ENCODE measurements at regions not wholly inside any gene's neighbourhood (a gene's known extent, or its start where the extent isn't known, plus 50 kb on each side); places are given as distances from the start of the nearest gene placed in this dataset.
A peak's percentile ranks its signal among the peaks of the same experiment; 100 is the strongest.

- H3K27me3 ChIP-seq (ENCODE audit: insufficient read depth, low read depth, low read length) = no peaks in the 10 kb centered on the region
- TF ChIP-seq, protein P1, sequence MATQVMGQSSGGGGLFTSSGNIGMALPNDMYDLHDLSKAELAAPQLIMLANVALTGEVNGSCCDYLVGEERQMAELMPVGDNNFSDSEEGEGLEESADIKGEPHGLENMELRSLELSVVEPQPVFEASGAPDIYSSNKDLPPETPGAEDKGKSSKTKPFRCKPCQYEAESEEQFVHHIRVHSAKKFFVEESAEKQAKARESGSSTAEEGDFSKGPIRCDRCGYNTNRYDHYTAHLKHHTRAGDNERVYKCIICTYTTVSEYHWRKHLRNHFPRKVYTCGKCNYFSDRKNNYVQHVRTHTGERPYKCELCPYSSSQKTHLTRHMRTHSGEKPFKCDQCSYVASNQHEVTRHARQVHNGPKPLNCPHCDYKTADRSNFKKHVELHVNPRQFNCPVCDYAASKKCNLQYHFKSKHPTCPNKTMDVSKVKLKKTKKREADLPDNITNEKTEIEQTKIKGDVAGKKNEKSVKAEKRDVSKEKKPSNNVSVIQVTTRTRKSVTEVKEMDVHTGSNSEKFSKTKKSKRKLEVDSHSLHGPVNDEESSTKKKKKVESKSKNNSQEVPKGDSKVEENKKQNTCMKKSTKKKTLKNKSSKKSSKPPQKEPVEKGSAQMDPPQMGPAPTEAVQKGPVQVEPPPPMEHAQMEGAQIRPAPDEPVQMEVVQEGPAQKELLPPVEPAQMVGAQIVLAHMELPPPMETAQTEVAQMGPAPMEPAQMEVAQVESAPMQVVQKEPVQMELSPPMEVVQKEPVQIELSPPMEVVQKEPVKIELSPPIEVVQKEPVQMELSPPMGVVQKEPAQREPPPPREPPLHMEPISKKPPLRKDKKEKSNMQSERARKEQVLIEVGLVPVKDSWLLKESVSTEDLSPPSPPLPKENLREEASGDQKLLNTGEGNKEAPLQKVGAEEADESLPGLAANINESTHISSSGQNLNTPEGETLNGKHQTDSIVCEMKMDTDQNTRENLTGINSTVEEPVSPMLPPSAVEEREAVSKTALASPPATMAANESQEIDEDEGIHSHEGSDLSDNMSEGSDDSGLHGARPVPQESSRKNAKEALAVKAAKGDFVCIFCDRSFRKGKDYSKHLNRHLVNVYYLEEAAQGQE (IDR thresholded peaks at IDR 0.05; ENCODE audit: borderline replicate concordance) = no peak
- TF ChIP-seq CTCF (IDR thresholded peaks at IDR 0.05; ENCODE audit: poor library complexity, severe bottlenecking) = no peak
- TF ChIP-seq TAF1 (IDR thresholded peaks at IDR 0.05; ENCODE audit: low read depth) = no peak
- no peak for TF ChIP-seq EP300 (conservative IDR thresholded peaks at IDR 0.05; ENCODE audit: poor library complexity, severe bottlenecking)
- peak; percentile 12 for TF ChIP-seq POLR2AphosphoS5 (IDR thresholded peaks at IDR 0.05)
- H4K20me1 ChIP-seq (ENCODE audit: insufficient read depth) = no peaks in the 10 kb centered on the region
- H3K79me2 ChIP-seq (replicated peaks; ENCODE audit: insufficient read depth, low read length) = no peaks in the 10 kb centered on the region
- H3F3A ChIP-seq (ENCODE audit: insufficient read depth, low read length, poor library complexity, severe bottlenecking) = no peaks in the 10 kb centered on the region
- H3K9me2 ChIP-seq (ENCODE audit: insufficient read depth, low read length) = no peaks in the 10 kb centered on the region
- no peak overlapping the region for H3K27ac ChIP-seq (ENCODE audit: low read length)
- no peaks in the 10 kb centered on the region for H3K9me3 ChIP-seq (ENCODE audit: low read length)
- H3K4me2 ChIP-seq (ENCODE audit: low read length) = no peak overlapping the region
- no peak overlapping the region for H3K4me3 ChIP-seq (ENCODE audit: low read length)
- no peak overlapping the region for H2AFZ ChIP-seq (ENCODE audit: low read depth, low read length)
- H3K36me3 ChIP-seq (ENCODE audit: insufficient read depth, low read length) = no peaks in the 10 kb centered on the region
- no peak overlapping the region for H3K9ac ChIP-seq (ENCODE audit: low read length)
Observed at GRCh38 chr5:167902298-167902697, 389.1 kb upstream of the WWC1 start.

- Histone ChIP-seq H3K36me3 (ENCODE audit: insufficient read depth, low read length) (no peaks in the 10 kb centered on the region), H3K27me3 (ENCODE audit: insufficient read depth, low read depth, low read length) (no peaks in the 10 kb centered on the region), H3K4me3 (ENCODE audit: low read length) (no peak overlapping the region), H3K79me2 (replicated peaks; ENCODE audit: insufficient read depth, low read length) (no peaks in the 10 kb centered on the region), H3K9me3 (ENCODE audit: low read length) (no peaks in the 10 kb centered on the region), H2AFZ (ENCODE audit: low read depth, low read length) (no peak overlapping the region), H3K4me2 (ENCODE audit: low read length) (no peak overlapping the region), H3F3A (ENCODE audit: insufficient read depth, low read length, poor library complexity, severe bottlenecking) (no peaks in the 10 kb centered on the region), H3K9me2 (ENCODE audit: insufficient read depth, low read length) (no peaks in the 10 kb centered on the region), H3K27ac (ENCODE audit: low read length) (no peak overlapping the region), H3K9ac (ENCODE audit: low read length) (no peak overlapping the region), H4K20me1 (ENCODE audit: insufficient read depth) (no peaks in the 10 kb centered on the region)
- no peak for TF ChIP-seq SMC3 (conservative IDR thresholded peaks at IDR 0.05; ENCODE audit: poor library complexity)
- TF ChIP-seq POLR2AphosphoS5 (IDR thresholded peaks at IDR 0.05) = no peak
- TF ChIP-seq TAF1 (IDR thresholded peaks at IDR 0.05; ENCODE audit: low read depth) = no peak
- TF ChIP-seq, protein P1 (IDR thresholded peaks at IDR 0.05; ENCODE audit: borderline replicate concordance) = no peak
- TF ChIP-seq EZH2 (IDR thresholded peaks at IDR 0.05; ENCODE audit: borderline replicate concordance, insufficient read depth, low read length, poor library complexity, severe bottlenecking) = no peak
- no peak for TF ChIP-seq MXI1 (conservative IDR thresholded peaks at IDR 0.05; ENCODE audit: poor library complexity, severe bottlenecking)
- no peak for TF ChIP-seq CTCF (IDR thresholded peaks at IDR 0.05; ENCODE audit: poor library complexity, severe bottlenecking)
- no peak for TF ChIP-seq RAD21 (conservative IDR thresholded peaks at IDR 0.05)
Observed at GRCh38 chr5:167903243-167903642, 388.2 kb upstream of the WWC1 start.
